Parathyroid adenoma (tissue), 2 donors: ENCODE measurements at regions not wholly inside any gene's neighbourhood (a gene's known extent, or its start where the extent isn't known, plus 50 kb on each side); places are given as distances from the start of the nearest gene placed in this dataset.

ENCODE experiments used
- H2AFZ ChIP-seq: fragments of 300-600 bp; sonication (generic); one replicate; pipeline ENCODE4 v1.7.0; 2017; ENCODE audit warnings: antibody characterized with exemption, mild to moderate bottlenecking
- H3K27ac ChIP-seq: fragments of 300-600 bp; sonication (generic); one replicate; pipeline ENCODE4 v1.7.0; 2017
- H3K27me3 ChIP-seq: fragments of 300-600 bp; sonication (generic); one replicate; pipeline ENCODE4 v1.7.0; 2017; ENCODE audit warnings: low read length; ENCODE audit not compliant: control insufficient read depth, insufficient read depth
- H3K36me3 ChIP-seq: fragments of 300-600 bp; sonication (generic); one replicate; pipeline ENCODE4 v1.7.0; 2017; ENCODE audit warnings: low read length; ENCODE audit not compliant: control insufficient read depth, insufficient read depth
- H3K4me1 ChIP-seq: fragments of 300-600 bp; sonication (generic); one replicate; pipeline ENCODE4 v1.7.0; 2017; ENCODE audit warnings: control low read depth
- H3K4me2 ChIP-seq: fragments of 300-600 bp; sonication (generic); one replicate; pipeline ENCODE4 v1.7.0; 2017; ENCODE audit warnings: low read length
- H3K4me3 ChIP-seq: fragments of 300-600 bp; sonication (generic); one replicate; pipeline ENCODE4 v1.7.0; 2017; ENCODE audit warnings: low read depth, low read length
- H3K79me2 ChIP-seq: fragments of 300-600 bp; sonication (generic); one replicate; pipeline ENCODE4 v1.7.0; 2017; ENCODE audit warnings: control low read depth
- H3K9ac ChIP-seq: fragments of 300-600 bp; sonication (generic); one replicate; pipeline ENCODE4 v1.7.0; 2017; ENCODE audit warnings: mild to moderate bottlenecking
- H3K9me3 ChIP-seq: fragments of 300-600 bp; sonication (generic); one replicate; pipeline ENCODE4 v1.7.0; 2017; ENCODE audit warnings: low read length; ENCODE audit not compliant: control insufficient read depth
- CTCF ChIP-seq: fragments of 300-600 bp; sonication (generic); IDR thresholded peaks from one replicate; pipeline ENCODE4 v1.7.0; 2017; ENCODE audit warnings: antibody characterized with exemption, mild to moderate bottlenecking
- donor health status: primary hyperparathyroidism.

DNA sequence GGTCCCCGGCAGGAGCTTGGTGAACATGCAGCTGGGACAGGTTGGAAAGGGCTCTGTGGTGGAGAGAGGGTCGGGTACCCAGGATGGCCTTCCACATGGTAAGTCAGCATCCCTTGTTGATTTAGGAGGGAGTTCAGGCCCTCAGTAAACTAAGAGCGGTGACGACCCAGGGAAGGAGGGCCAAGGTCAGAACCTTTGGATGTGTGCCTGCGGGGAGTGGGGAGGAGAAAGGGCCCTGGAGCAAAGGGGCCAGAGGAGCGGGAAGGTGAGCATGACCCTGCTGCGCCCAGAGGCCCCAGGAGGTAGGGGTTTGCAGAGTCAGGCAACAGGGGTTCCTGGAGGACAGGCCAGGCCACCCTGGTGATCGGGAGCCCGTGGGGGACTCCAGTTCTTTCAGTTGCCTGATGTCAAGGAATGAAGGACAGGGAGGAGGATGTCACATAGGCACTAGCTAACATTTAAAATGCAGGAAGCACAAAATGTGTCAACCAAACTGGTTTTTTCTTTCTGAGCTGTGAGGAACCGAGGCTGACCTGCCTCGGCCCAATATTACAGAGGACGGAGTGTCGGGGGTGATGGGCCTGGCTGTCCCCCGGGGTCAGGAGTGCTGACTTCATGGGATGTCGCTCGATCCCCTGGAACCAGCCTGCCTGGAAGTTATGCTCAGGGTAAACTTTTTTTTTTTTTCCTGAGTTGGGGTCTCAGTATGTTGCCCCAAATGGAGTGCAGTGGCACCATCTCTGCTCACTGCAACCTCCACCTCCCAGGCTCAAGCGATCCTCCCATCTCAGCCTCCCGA is 117.4 kb upstream of the SLC45A1 start:
- H3K4me2 ChIP-seq: peak overlapping the region; percentile 1
- no peaks in the 10 kb centered on the region for H3K27me3 ChIP-seq
- H3K79me2 ChIP-seq: no peaks in the 10 kb centered on the region
- H3K27ac ChIP-seq: peak overlapping the region; percentile 100
- H3K4me3 ChIP-seq: no peak overlapping the region
- H3K4me1 ChIP-seq: peaks cover 23% of the 10 kb centered on the region
- H3K9me3 ChIP-seq: no peaks in the 10 kb centered on the region
- no peaks in the 10 kb centered on the region for H3K36me3 ChIP-seq
- H3K9ac ChIP-seq: no peak overlapping the region
- no peak for TF ChIP-seq CTCF
- no peak overlapping the region for H2AFZ ChIP-seq

DNA sequence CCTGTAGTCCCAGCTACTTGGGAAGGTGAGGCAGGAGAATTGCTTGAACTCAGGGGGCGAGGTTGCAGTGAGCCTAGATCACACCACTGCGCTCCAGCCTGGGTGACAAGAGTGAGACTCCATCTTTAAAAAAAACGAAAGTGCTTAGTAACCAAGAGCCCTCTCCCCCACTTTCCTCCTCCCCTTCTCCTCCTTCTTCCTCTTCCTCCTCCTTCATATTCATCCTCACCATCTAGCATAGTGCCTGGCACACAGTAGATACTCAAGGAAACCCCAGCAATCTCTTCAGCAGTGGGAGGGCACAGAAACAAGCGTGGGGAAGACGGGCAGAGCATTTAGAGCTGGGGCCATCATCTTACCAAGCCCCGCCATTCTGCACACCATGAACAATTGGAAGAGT is 119.4 kb upstream of the SLC45A1 start:
- no peaks in the 10 kb centered on the region for H3K79me2 ChIP-seq
- no peak overlapping the region for H2AFZ ChIP-seq
- H3K4me1 ChIP-seq: peaks cover 21% of the 10 kb centered on the region
- peak overlapping the region; percentile 73 for H3K27ac ChIP-seq
- TF ChIP-seq CTCF: no peak
- no peak overlapping the region for H3K4me3 ChIP-seq
- H3K9me3 ChIP-seq: no peaks in the 10 kb centered on the region
- no peaks in the 10 kb centered on the region for H3K36me3 ChIP-seq
- no peak overlapping the region for H3K9ac ChIP-seq
- H3K27me3 ChIP-seq: no peaks in the 10 kb centered on the region
- no peak overlapping the region for H3K4me2 ChIP-seq

- H3K27me3 ChIP-seq: no peaks in the 10 kb centered on the region
- no peak for TF ChIP-seq CTCF
- no peaks in the 10 kb centered on the region for H3K36me3 ChIP-seq
- H3K9me3 ChIP-seq: no peaks in the 10 kb centered on the region
- no peak overlapping the region for H3K4me3 ChIP-seq
- H3K4me1 ChIP-seq: peaks cover 13% of the 10 kb centered on the region
- H3K79me2 ChIP-seq: no peaks in the 10 kb centered on the region
- peak overlapping the region; percentile 73 for H3K27ac ChIP-seq
- H3K9ac ChIP-seq: no peak overlapping the region
- H2AFZ ChIP-seq: no peak overlapping the region
- peak overlapping the region; percentile 66 for H3K4me2 ChIP-seq
These were observed 120.2 kb upstream of the SLC45A1 start for GRCh38 chr1:8197493-8198282.

- no peaks in the 10 kb centered on the region for H3K9me3 ChIP-seq
- no peak for TF ChIP-seq CTCF
- no peak overlapping the region for H2AFZ ChIP-seq
- no peak overlapping the region for H3K4me3 ChIP-seq
- no peaks in the 10 kb centered on the region for H3K27me3 ChIP-seq
- peaks cover 5% of the 10 kb centered on the region for H3K4me1 ChIP-seq
- H3K27ac ChIP-seq: no peak overlapping the region
- no peak overlapping the region for H3K9ac ChIP-seq
- no peaks in the 10 kb centered on the region for H3K79me2 ChIP-seq
- H3K36me3 ChIP-seq: no peaks in the 10 kb centered on the region
- H3K4me2 ChIP-seq: no peak overlapping the region
These were observed 123.3 kb upstream of the SLC45A1 start for GRCh38 chr1:8194481-8195227.
